HG02938 (cell line): ENCODE measurements at regions not wholly inside any gene's neighbourhood (a gene's known extent, or its start where the extent isn't known, plus 50 kb on each side); places are given as distances from the start of the nearest gene placed in this dataset.
"Not testable (repeated sequence)": the region's sequence is repeated elsewhere in the genome, so short reads cannot be mapped to it uniquely, and the experiment has no call there.

Experiments
- ATAC-seq: cut with Tn5 transposase; IDR thresholded peaks from one replicate; pipeline ENCODE4 v1.9.1; 2021; ENCODE audit warnings: mild to moderate bottlenecking, moderate library complexity; ENCODE audit not compliant: unreplicated experiment

- no peak for ATAC-seq
These were observed 305.0 kb upstream of the MMADHC start for GRCh38 chr2:149892563-149892962.

DNA sequence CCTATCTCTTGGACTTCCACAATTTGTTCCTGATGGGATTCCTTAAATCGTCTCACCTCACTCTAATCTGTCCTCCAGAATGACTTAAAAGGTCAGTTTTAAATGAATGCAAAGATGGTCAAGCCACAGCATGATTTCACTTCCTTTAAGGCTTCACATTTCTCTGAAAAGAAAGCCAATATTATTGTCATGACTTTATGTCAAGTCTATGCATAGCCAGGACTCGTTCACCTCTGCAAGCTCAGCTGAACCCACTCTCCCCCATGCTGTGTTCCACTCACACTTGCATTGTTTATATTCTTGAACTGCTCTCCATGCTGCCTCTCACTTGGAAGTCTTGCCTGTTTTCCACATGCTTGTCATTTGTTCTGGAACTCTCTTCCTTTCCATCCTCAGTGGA lies 298.4 kb upstream of the MMADHC start:
- no peak for ATAC-seq

GRCh38 chr2:149885468-149885867 lies 297.9 kb upstream of the MMADHC start:
- ATAC-seq, result no peak

GRCh38 chr2:149884871-149885270 lies 297.3 kb upstream of the MMADHC start:
- ATAC-seq, result no peak

DNA sequence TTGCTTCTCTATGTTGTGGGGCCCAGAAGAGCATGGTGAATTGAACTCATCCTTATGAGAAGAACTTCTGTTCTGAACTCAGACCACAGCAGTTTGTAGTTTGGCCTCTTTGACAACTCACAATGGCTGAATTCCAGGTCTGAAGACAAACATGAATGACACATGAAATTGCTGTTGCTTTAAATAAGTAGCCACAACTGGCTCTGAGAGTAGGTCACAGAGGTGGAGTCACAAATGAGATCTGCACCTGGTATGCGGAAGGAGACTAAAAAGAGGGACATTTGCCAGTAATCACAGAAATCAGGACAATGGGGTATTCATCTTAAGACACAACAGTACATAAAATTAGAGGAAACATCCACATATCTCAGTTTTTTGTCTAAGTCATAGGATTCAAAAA lies 290.3 kb upstream of the MMADHC start:
- no peak for ATAC-seq

- ATAC-seq, result no peak
These were observed 289.5 kb upstream of the MMADHC start for GRCh38 chr2:149877074-149877473.

DNA sequence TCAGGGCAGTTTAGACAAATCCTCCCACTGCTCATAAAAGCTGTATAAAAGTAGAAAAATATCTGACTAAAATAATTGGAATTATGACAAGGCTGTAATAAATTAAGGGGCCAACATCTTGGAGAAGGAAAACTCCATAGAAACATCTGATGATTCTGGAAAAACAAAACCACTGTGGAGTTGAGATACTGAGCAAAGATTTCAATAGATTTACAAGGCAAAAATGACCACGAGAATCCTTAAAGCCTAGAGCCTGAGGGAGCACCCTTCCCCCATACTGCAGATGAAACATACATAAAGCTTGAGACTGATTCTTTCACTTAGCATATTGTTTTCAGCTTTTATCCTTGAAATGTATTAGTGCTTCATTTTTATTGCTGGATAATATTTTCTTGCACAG lies 286.4 kb upstream of the MMADHC start:
- no peak for ATAC-seq

DNA sequence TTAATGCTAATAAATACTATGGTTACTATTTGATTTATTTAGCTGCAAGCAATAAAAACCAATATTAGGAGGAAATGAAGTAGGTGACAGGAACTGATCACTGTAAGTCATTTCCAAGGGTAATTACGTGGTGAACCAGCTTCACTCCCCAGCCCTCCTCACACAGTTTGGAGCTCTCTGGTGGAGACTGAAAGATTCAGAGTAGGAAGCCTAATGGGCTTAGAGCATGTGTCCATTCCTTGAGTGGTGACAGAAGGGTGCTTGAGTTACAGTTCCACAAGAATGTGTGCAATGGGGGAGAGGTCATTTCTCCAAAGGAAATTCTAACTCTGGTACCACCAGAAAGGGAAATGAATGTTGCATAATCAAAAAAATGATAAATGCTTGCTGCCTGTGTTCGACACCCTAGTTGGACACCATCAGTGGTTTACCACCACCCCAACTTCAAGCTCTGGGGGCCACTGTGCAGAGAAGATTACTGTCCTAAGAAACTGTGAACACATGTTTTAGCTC lies 285.1 kb upstream of the MMADHC start:
- no peak for ATAC-seq

DNA sequence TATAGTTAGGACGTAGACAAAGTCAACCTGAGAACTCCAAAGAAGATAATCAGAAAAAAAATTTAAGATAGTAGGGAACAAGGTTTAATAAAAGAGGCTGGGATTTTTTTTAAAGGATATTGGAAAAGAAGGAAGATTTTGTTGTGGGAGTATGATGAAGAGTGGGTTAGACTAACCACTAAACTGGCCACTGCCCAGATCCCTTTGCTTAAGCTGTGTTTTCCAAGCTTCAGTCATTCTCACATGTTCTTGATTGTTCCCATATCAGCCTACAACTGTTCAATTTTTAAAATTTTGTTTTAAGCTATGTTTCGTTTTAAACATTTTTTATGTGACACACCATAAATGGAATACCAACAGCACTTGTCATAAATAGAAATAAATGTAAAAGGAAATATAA lies 284.5 kb upstream of the MMADHC start:
- ATAC-seq, result no peak

GRCh38 chr2:149871091-149871885 lies 283.7 kb upstream of the MMADHC start:
- ATAC-seq, result no peak

GRCh38 chr2:149863227-149863626 lies 275.7 kb upstream of the MMADHC start:
- no peak for ATAC-seq

DNA sequence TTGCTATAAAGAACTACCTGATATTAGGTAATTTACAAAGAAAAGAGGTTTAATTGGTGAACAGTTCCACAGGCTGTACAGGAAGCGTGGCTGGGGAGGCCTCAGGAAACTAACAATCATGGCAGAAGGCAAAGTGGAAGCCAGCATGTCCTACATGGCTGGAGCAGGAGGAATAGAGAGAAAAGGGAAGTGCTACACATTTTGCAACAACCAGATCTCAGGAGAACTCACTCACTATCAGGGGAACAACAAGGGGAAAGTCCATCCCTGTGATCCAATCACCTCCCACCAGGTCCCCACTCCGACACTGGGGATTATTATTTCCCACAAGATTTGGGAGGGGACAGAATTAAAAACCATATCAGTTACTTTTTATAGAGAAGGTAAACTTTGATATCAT lies 273.5 kb upstream of the MMADHC start:
- ATAC-seq, result no peak

DNA sequence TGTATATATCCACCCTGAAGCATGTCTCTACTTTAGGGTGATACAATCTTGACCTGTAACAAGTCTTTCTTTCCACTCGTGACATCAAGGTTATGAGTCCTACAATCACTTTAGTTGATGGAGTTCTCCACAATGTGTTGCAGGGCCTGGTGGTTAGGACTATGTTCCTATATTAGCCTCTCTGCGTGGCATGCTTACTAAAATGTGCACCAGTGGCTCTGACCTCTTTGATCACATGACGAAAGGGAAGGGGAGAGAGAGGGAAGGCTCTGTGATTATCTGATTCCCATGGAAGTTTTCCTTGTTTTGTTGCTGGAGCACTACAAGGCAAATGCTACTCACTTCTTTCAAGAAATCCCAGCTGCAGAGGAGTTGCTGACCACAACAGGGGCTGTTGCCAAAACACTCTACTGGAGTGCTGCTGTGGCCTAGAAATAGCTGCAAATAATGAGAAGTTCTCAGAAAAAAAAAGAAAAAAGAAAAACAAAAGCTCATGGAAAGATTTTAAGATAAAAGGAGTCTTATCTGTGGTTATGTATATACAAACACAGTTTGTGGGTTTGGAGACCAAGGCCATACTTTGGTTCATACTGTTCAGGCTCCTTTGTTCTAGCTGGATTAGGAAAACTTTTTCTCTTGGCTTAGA lies 272.8 kb upstream of the MMADHC start:
- ATAC-seq, result no peak

- ATAC-seq, result no peak
These were observed 271.5 kb upstream of the MMADHC start for GRCh38 chr2:149858901-149859634.

- no peak for ATAC-seq
These were observed 270.6 kb upstream of the MMADHC start for GRCh38 chr2:149858216-149858615.

- ATAC-seq, result no peak
These were observed 269.8 kb upstream of the MMADHC start for GRCh38 chr2:149857344-149857743.

GRCh38 chr2:149855859-149856258 lies 268.3 kb upstream of the MMADHC start:
- not testable (repeated sequence) for ATAC-seq

DNA sequence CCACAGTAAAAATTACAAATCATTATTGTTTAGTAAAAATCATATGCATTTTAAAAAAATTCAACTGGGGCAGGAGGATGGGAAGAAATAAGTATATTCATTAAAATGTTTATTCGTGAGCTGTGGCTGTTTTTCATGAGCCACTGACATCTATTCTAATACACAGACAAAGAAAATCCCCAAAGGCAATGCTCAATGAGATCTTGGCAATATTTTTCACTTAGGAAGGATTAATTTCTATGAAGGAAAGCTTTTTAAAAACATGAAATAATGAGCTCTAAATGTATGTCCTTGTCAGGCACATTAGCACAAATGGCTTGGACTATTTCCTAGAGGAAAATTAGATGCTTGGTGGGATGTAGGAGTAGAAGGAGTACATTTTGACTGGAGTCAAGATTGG lies 262.0 kb upstream of the MMADHC start:
- ATAC-seq, result no peak

GRCh38 chr2:149849136-149849535 lies 261.6 kb upstream of the MMADHC start:
- ATAC-seq, result no peak

DNA sequence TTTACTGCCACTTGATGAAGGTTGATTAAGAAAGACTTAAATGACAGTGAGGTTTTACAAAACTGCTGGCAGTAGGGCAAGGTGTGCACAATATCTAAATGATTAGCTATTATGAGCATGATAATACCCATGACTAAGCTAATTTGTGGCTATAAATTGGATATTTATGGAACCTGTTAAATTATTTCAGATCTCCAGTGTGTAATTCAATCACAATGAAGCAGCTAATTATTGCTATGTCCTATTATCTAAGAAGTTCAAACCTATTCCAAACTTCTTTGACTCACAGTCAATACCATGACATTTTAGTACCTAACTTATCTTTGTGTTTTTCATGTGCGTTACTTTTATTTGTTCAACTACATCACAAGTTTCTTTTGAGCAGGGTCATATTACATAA lies 253.8 kb upstream of the MMADHC start:
- ATAC-seq, result no peak

- no peak for ATAC-seq
These were observed 244.7 kb upstream of the MMADHC start for GRCh38 chr2:149832324-149832723.
